ENCODE measurements at regions not wholly inside any gene's neighbourhood (a gene's known extent, or its start where the extent isn't known, plus 50 kb on each side); places are given as distances from the start of the nearest gene placed in this dataset.

GRCh38 chr20:62587757-62588402 is 54.4 kb upstream of the SLCO4A1 start:
- peaks cover 38% of the 10 kb centered on the region for H3K27me3 ChIP-seq (ENCODE audit: low read depth)
- DNase-seq (ENCODE audit: low spot score in 2 of 2): peak in 1 of 2 experiments; percentile 47
- H3K4me1 ChIP-seq: no peaks in the 10 kb centered on the region
- no peak overlapping the region for H3K4me3 ChIP-seq
- H3K9me3 ChIP-seq: no peaks in the 10 kb centered on the region
- no peaks in the 10 kb centered on the region for H3K36me3 ChIP-seq (replicated peaks)
- in situ Hi-C loops (cut with MboI; ENCODE audit: low sequenced_read_pairs): no loop called here

- no peak for DNase-seq (ENCODE audit: low spot score in 2 of 2)
- Histone ChIP-seq H3K36me3 (replicated peaks) (no peaks in the 10 kb centered on the region), H3K4me3 (no peak overlapping the region), H3K9me3 (no peaks in the 10 kb centered on the region), H3K27me3 (ENCODE audit: low read depth) (peaks cover 34% of the 10 kb centered on the region), H3K4me1 (no peaks in the 10 kb centered on the region)
- in situ Hi-C loops (cut with MboI; ENCODE audit: low sequenced_read_pairs): no loop called here
These were observed 53.7 kb upstream of the SLCO4A1 start for GRCh38 chr20:62588458-62589149.

- no peak overlapping the region for H3K4me3 ChIP-seq
- no peaks in the 10 kb centered on the region for H3K4me1 ChIP-seq
- H3K9me3 ChIP-seq: no peaks in the 10 kb centered on the region
- in situ Hi-C loops (cut with MboI; ENCODE audit: low sequenced_read_pairs): no loop called here
- no peaks in the 10 kb centered on the region for H3K36me3 ChIP-seq (replicated peaks)
- peaks cover 36% of the 10 kb centered on the region for H3K27me3 ChIP-seq (ENCODE audit: low read depth)
- DNase-seq (ENCODE audit: low spot score in 2 of 2): no peak
These were observed 53.2 kb upstream of the SLCO4A1 start for GRCh38 chr20:62589150-62589498.

- no peaks in the 10 kb centered on the region for H3K36me3 ChIP-seq (replicated peaks)
- in situ Hi-C loops (cut with MboI; ENCODE audit: low sequenced_read_pairs): no loop called here
- DNase-seq (ENCODE audit: low spot score in 2 of 2): no peak
- H3K27me3 ChIP-seq (ENCODE audit: low read depth): peaks cover 38% of the 10 kb centered on the region
- H3K9me3 ChIP-seq: no peaks in the 10 kb centered on the region
- H3K4me1 ChIP-seq: no peaks in the 10 kb centered on the region
- no peak overlapping the region for H3K4me3 ChIP-seq
These were observed 52.6 kb upstream of the SLCO4A1 start for GRCh38 chr20:62589720-62590119.

GRCh38 chr20:62590309-62591121 is 51.8 kb upstream of the SLCO4A1 start:
- H3K36me3 ChIP-seq (replicated peaks): no peaks in the 10 kb centered on the region
- no peaks in the 10 kb centered on the region for H3K4me1 ChIP-seq
- peaks cover 46% of the 10 kb centered on the region for H3K27me3 ChIP-seq (ENCODE audit: low read depth)
- no peak for DNase-seq (ENCODE audit: low spot score in 2 of 2)
- no peaks in the 10 kb centered on the region for H3K9me3 ChIP-seq
- no peak overlapping the region for H3K4me3 ChIP-seq
- in situ Hi-C loops (cut with MboI; ENCODE audit: low sequenced_read_pairs): no loop called here

- in situ Hi-C loops (cut with MboI; ENCODE audit: low sequenced_read_pairs): no loop called here
- Histone ChIP-seq H3K4me1 (no peaks in the 10 kb centered on the region), H3K27me3 (ENCODE audit: low read depth) (peaks cover 44% of the 10 kb centered on the region), H3K4me3 (no peak overlapping the region), H3K9me3 (no peaks in the 10 kb centered on the region), H3K36me3 (replicated peaks) (no peaks in the 10 kb centered on the region)
- no peak for DNase-seq (ENCODE audit: low spot score in 2 of 2)
These were observed 51.2 kb upstream of the SLCO4A1 start for GRCh38 chr20:62591122-62591468.

- H3K27me3 ChIP-seq (ENCODE audit: low read depth): peaks cover 46% of the 10 kb centered on the region
These were observed 50.7 kb upstream of the SLCO4A1 start for GRCh38 chr20:62591591-62591990.

More at GRCh38 chr20:62591591-62591990, 50.7 kb upstream of the SLCO4A1 start:
- no peaks in the 10 kb centered on the region for H3K9me3 ChIP-seq
- H3K4me1 ChIP-seq: no peaks in the 10 kb centered on the region
- DNase-seq (ENCODE audit: low spot score in 2 of 2): no peak
- in situ Hi-C loops (cut with MboI; ENCODE audit: low sequenced_read_pairs): no loop called here
- H3K36me3 ChIP-seq (replicated peaks): no peaks in the 10 kb centered on the region
- H3K4me3 ChIP-seq: no peak overlapping the region
